HG03442 (cell line): ENCODE measurements at regions not wholly inside any gene's neighbourhood (a gene's known extent, or its start where the extent isn't known, plus 50 kb on each side); places are given as distances from the start of the nearest gene placed in this dataset.
"Not testable (repeated sequence)": the region's sequence is repeated elsewhere in the genome, so short reads cannot be mapped to it uniquely, and the experiment has no call there.

Experiments used
- ATAC-seq: cut with Tn5 transposase; IDR thresholded peaks from one replicate; pipeline ENCODE4 v1.9.1; 2021; ENCODE audit warnings: mild to moderate bottlenecking, moderate library complexity; ENCODE audit not compliant: unreplicated experiment

DNA sequence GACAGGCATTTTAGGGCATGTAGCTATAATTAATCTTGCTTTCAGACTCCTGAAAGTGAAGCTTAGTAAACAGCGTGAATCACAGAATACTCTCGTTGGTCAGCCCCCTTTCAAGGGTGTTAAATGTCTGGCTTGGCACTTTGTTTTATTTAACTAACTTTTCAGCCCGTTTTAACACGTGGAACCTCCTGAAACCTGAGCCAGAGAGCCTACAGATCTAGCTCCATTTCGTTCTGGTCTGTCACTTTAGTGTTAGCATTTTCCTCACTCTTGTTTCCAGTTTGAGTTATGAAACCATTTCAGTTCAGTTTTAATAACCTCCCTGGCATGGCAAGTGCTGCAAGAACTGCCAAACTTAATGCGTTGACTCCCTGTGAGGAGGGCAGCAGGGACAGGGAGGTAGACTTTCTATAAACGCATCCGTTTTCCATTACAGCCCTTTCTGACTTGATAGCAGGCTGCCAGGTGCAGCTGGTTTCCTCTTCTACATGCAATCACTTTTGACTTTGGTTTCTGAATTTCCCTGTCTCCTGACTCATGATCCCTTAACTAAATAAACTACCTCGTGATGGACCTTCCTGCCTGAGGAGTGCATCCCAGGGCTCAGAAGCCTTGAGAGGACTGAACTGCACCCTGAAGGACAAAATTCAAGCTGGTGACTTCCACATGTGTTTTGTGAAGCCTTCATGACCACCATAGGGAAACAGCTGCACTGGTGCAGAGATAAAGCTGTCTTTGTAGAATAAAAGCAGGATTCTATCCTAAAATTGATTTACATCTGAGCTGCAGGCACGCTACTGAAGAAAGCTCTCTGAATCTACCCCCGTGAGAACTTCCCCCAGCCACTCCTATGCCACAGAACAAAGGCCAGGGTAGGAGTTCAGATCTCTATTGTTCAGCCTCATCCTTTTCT, 192.6 kb downstream of the DLEU7 start:
- no peak for ATAC-seq

DNA sequence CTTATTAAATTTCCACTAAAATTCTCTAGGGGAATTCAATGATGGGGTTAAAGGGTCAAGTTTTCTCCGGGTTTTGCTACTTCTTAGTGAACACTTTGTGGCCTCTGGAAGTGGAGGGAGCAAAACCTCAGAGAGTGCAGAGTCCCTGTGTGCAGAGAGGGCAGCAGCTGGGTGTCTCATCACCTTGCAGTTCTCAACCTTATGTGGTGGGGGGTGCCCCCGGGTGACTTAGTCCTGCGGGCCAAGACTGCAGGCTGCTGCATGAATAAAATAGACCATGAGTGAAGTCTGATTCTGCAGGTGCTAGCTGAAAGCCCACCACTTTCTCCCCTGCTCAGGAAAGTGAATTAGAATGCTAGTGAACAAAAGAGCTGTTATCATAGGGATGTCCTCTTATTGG, 191.6 kb downstream of the DLEU7 start:
- ATAC-seq, result no peak

DNA sequence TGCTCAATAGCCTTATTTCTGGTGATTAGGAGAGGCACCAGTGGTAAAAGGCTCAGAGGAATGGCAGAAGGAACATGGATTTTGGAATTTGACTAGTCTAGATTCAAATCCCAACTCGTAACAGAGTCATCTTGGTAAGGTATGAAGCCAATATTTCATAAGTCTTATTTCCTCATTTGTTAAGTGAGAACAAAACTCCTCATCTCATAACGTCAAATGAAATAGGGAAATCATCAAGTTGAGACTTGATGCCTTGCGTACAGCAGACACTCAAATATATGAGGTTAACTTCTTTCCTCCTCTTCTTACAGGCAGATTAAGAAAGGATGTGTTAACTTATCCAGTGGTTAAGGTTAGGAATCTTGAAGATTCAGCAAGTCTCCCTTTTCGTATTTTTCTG, 189.2 kb downstream of the DLEU7 start:
- ATAC-seq, result no peak

DNA sequence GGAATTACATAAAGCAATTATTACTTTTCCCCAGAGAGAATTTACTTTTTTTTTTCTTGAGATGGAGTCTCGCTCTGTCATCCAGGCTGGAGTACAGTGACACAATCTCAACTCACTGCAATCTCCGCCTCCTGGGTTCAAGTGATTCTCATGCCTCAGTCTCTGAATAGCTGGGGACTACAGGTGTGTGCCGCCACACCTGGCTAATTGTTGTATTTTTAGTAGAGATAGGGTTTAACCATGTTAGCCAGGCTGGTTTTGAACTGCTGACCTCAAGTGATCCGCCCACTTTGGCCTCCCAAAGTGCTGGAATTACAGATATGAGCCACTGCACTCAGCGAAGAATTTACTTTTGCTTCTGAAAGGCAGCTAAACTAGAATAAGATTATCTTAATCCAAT, 181.6 kb downstream of the DLEU7 start:
- ATAC-seq, result not testable (repeated sequence)

DNA sequence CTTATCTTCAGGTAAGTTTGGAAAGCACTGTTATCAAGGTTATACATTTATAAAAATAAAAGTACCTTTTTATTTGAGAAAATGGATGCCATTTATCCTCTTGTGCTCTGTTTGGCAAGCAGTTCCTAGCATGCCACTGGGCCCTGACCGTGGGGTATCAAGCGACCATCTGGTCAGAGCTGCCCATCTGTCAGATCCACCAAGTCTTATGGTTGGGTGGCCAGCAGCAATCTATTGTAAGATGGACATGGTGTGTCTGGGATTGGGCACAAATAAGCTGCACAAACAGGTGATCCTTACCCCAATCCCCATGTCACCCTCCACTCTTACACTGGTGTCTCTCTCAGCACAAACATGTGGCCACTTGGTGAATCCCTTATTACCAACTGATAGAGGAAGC, 178.5 kb downstream of the DLEU7 start:
- no peak for ATAC-seq

DNA sequence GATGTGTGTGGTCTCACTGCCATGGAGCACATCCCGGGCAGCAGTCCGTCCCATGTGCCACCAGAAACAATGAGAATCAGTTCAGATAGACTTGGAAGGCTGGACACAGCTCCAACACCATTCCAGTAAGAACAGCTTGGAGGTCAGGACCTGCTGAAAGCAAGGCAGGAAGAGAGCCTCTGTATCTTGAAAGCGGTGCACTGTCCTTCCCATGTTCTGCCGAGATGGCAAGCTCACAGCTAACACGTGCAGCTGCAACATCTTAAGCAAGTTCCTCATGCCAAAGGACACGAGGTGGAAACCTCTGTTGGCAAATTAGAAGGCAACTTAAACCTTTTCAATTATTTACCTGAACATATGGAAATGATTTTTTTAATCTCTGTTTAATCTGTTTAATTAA, 175.4 kb downstream of the DLEU7 start:
- ATAC-seq, result no peak

DNA sequence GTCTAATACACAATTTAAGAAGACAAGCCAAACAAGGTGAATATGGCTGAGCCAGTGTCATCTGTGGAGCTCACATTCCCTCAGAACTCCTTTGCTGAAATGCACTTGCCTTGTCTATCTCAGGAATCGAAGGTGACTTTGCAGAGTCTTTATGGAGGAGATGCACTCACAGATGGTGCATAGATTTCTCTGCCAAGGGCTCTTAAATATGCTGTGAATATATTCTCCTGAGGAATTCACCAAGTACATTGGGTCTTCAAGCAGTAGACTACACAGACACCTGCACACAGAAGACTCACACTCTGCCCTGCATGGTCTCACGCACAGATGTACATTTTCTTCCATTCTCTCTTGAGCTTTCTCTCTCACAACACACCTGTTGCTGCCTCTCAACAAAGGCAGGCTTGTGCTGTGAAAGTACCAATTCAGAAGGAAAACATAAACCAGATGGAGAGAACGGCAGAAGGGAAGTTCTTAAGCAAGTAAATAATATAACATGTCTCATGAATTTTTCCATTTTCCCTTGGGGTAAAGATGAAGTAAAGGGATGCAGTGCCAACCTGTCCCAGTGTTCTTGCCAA, 174.7 kb downstream of the DLEU7 start:
- ATAC-seq, result no peak

DNA sequence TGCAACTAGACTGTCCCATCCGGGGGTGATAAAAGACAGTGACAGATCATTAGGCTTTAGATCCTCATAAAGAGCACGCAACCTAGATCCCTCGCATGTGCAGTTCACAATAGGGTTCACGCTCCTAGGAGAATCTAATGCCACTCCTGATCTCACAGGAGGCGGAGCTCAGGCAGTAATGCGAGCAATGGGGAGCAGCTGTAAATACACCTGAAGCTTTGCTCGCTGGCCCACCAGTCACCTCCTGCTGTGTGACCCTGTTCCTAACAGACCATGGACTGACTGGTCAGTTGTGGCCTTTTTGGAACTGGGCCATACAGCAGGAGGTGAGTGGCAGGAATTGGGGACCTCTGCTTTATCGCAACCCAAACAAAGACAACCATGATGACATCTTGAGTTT, 173.2 kb downstream of the DLEU7 start:
- no peak for ATAC-seq

DNA sequence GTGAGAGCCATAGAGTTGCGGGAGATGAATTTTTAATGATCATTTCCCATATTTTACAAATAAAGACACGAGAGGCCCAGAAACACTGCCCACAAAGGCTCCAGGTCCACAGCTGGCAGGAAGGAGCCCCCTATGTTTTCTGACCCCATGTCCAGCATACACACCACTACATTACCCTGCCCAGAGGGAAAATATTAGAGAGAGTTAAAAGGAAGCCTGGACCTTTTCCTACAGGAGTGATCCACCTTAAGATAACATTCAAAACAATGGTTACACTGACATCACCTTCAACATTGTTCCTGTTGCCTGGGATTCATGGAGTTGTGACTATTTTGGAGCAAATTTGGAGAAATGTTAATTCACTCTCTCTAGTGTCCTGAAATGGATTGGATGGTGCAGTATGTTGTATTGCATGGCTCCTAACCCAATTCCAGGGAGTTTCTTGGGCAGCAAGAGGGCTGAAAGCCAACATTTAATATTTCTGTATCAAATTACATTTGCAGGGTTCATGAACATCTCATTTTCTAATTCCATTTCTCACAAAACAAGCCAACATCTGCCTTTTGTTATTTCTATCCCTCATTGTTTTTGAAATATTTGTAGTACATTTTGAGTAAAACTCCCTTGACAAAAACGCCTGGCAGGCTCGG, 172.5 kb downstream of the DLEU7 start:
- no peak for ATAC-seq

DNA sequence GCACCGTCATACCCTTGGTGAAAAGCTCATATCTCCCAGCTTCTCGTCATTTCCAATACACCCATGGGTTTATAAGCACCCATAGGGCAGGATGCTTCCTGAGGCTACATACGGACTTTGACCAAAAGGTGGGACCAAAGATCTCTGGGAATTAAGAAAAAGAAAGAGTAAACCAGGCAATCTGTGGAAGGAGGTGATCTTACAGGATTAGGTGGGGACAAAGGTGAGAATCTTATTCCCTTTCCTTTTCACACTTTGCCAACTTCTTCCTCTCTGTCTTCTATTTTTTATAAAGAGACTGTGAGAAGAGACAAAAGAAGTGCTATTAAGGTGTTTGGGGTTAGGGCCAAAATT, 172.0 kb downstream of the DLEU7 start:
- ATAC-seq, result no peak

DNA sequence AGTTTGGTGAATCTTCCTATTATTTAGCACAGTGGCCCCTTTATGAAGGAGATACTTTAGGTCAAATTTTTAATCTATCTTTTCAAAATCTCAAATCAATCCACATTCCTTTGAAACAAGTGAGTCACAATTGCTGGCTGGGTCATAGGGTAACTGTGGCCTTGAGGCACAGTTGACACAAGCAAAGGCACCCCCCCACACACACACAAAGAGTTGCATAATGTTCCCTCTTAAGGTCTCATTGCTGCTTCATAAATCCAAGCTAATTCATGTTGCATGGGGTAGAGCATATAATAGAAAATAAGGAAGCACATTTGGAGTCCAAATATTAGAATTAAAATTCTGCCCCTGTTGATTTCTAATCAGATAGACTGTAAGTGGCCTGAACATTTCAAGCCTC, 171.5 kb downstream of the DLEU7 start:
- ATAC-seq, result no peak

DNA sequence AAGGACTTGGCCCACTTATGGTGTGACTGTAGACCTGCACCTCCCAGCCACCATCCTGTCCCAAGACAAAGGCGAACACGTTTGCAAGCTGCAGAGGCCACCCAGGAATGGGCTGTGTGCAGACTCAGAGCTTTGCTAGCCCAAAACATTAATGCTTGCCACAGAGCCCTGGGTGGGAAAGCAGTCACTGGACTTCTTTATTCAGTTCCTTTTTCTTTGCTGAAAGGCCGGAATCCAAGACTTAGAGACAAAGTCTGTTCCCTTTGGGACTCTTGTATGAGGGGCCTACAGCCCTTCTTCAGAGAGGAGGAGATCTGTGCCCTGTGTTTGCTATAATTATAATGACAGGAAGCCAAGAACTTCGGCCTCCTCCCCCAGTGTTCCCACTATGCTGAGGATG, 167.8 kb downstream of the DLEU7 start:
- no peak for ATAC-seq

DNA sequence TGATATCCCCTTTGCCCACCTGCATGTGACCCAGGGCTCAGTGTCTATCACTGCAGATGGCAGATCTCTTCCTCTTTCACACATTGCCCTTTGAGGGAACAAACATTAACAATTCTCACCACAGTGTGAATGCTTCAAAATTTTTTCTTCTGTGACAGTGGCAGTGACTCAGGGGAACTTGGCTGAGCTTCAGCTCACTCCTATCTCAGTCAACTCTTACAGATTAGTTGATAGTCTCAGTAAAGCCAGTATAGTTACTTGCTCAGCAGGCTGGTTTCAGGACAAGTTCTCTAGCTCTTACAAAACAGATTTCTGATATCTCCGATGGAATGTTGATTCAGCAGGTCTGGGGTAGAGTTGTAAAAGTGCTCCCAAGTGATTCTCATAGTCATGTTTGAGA, 166.9 kb downstream of the DLEU7 start:
- no peak for ATAC-seq

DNA sequence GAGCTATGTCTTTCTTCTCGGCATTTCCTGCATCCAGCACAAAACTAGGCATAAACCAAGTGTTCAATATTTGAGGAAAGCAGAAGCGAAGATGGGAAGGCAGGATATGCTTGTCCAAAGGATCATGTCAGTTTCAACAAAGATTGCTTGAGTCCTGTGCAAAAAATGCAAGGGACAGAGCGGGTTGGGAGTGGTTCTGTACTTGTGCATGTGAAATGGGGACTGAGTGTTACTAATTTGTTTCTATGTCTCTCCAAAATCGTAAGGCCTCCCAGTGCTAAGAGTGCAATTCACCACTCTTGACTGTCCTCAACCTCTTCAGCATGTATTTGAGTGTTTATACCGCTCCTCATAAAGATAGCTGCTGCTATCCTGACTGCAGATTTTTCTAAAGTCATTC, 166.2 kb downstream of the DLEU7 start:
- ATAC-seq, result no peak

DNA sequence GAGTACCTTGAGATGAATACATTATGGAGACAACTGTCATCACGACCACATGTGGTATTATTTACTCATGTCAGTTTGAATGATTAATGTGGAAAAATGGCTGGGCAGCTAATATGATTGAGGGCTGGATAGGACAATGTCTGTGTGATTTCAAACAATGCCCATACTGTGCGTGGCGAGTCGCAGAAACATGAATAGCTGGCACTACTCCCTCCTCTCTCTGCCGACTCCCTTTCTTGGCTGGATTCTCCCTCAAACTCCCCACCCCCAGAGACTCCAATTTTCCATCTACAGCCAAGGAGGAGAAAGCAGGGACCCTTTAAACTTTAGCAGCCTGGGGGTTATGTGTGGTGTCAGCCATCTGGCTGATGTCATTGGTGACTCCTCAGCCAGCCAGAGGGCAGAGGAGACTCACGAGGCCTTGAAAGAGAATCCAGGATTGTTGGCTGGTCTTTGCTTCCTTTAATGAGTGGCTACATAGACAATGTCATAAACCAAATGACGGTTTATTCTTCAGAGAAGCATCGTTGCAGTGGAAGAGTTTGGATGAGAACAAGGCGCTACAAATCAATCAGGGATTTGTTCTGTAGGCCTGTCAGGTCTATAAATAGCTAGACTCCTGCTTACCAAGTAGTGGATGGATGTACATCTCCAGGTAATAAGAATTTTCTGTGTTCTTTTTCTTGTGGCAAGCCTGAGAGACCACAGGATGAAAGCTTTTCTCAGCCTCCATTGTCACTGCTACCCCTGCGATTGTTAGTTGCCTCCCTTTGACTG, 165.6 kb downstream of the DLEU7 start:
- no peak for ATAC-seq

DNA sequence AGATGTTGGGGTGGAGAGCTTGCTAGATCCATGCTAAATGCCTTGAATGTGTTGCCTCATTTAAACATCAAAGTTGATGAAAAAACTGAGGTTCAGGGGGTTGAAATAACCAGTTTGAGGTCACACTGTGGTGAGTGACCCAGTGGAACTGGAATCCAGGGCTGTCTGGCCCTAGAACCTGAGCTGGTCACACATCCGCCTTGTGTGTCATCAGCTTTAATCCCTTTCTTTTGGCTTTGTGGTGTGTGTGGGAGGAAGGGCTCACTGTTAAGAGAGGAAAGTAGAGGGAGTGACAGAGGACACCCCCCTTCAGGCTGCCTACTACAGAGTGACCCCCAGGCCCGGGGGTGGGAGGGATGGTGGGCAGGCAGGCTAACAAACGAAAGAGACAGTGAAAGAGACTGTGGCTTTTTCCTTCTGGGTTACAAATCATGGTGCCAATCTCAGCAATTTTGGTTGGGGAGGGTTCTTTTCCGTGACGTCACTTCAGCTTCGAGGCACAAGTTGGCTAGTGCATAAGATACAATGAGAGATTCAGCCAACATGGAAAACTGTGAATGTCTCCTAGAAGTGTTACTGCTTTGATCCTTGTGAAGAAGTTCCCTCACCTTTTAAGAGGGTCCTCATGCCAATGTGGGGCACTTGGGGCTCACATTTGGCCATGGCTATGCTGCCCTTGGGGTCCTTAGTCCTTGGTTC, 164.9 kb downstream of the DLEU7 start:
- ATAC-seq, result no peak

DNA sequence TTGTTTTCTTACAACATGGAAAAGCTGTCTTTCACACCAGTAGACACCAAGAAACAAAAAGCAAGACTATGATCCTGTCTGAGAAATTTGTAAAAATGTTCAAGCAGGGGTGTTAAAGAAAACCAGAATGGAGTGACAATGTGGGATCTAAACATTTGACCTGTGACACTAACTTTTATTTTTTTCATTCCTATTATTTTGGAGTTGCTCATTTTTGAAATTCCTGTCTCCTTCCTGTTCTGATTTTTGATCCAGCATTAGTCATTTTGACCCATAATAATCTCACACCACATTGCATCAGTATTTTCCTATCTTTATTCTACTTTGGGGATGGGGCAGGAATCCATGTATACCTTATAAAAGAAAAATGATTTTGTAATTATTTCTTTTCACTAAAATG, 164.2 kb downstream of the DLEU7 start:
- no peak for ATAC-seq

DNA sequence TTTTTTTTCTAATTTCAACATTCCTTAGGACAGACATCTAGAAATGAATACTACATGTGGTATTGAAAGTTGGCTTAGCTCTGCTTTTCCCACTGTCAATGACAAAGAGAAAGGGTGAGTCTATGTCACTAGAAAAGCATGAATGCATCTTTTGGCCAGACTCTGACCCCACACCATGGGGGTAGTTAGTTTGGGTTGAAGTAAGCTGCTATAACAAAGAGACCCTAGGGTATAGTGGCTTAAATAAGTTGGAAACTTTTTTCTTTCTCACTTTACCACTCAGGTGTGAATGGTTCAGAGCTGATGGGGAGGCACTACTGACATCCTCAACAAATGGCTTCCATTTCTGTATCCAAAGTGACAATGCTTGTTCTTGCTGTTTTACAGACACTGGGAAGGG, 161.5 kb downstream of the DLEU7 start:
- ATAC-seq, result no peak

DNA sequence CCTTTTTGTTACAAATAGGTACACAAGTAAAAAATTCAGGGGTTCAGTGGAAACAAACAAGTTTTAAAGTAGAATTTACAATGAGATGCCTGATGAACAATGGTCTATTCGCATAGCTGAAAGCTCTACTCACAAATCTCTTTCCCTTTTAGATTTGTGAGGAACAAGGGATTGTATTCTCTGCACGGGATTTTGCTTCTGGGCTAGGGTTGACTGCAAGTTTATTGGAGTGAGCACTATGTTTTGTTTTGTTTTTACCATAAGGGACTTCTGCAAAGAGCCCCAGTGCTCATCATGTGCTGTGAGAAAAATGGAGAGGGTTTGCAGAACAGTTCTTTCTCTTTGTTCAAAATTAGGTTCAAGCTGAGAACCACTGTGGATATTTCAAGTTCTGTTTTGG, 160.5 kb downstream of the DLEU7 start:
- ATAC-seq, result no peak

DNA sequence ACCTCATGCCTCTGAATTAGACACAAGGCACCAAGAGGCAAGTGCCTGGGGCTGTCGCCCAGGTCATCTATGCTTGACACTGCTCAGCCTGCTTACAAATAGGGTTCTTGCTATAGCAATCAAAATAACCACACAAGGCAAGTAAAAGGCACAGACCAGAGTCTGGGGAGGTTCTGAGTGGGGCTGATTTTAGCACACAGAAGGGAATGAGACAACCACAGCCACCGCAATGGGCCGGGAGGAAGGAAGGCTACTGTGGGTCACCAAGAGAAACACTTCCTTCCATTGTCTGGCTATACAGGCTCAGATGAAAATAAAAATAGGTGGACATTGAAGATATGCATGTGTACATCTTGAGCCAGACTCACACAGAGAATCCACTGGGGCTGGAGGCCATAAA, 159.1 kb downstream of the DLEU7 start:
- no peak for ATAC-seq

DNA sequence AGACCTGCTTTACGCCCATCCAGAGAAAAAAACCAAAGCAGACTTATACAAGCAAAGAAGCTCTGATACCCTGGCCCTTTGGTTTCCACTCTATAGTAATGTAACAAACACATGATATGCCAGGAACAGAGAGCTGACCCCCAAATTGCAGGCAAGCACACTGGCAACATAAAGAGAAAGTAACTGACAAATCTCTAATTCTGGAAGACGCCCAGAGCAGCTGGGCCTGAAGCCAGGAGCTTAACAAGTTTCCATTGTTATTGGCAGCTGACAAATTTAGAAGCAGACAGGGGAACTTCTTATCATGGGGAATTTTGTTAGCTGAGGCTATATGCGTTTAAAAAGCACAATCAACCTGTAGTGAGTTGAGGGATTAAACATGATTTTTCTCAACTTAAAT, 158.0 kb downstream of the DLEU7 start:
- no peak for ATAC-seq
